GM23248 (cell line): ENCODE measurements at regions not wholly inside any gene's neighbourhood (a gene's known extent, or its start where the extent isn't known, plus 50 kb on each side); places are given as distances from the start of the nearest gene placed in this dataset.

Experiments
- EZH2 ChIP-seq: fragments of 200-600 bp; sonication (generic); IDR thresholded peaks from 2 replicates; pipeline ENCODE4 v1.6.1; 2018; ENCODE audit warnings: antibody characterized with exemption, mild to moderate bottlenecking; ENCODE audit not compliant: insufficient read depth, poor library complexity, severe bottlenecking
- EZH2phosphoT487 ChIP-seq: fragments of 200-600 bp; sonication (generic); IDR thresholded peaks from 2 replicates; pipeline ENCODE4 v1.6.1; 2018; ENCODE audit warnings: antibody characterized with exemption, moderate library complexity, mild to moderate bottlenecking, low read depth; ENCODE audit not compliant: insufficient read depth

DNA sequence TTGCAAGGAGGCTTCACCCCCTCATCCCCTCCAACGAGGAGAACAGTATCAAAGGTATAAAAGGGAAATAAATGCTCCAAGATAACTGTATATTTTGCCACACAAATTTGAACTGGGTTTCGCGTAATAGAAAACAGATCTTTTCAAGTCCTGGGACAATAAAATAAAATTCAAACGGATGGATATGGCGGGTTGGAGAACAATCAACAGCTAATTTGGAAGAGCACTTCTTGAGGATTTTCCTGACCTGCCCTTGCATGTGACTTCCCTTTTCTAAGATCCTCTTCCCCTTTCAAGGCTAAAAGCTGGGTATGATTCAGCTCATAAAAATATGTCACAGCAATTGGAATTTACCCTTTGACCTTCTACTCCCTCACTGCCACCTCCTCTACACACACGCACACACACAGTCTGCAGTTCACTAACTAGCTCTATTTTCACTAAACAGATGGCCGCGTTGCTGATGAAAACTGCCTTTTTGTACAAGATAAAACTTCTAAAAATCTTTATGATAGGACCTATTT lies 386.9 kb downstream of the FIGN start:
- TF ChIP-seq EZH2phosphoT487: no peak
- TF ChIP-seq EZH2: no peak
